Renal cortex interstitium (tissue), 11 donors: ENCODE measurements at regions not wholly inside any gene's neighbourhood (a gene's known extent, or its start where the extent isn't known, plus 50 kb on each side); places are given as distances from the start of the nearest gene placed in this dataset.
A peak's percentile ranks its signal among the peaks of the same experiment; 100 is the strongest.
"Not testable (repeated sequence)": the region's sequence is repeated elsewhere in the genome, so short reads cannot be mapped to it uniquely, and the experiment has no call there.

Source experiments
- DNase-seq, 11 donors: peaks; one replicate each; pipeline ENCODE4 v3.0.0-alpha.2; 2013; ENCODE audit warnings: low read depth in 9 of 11, low spot score in 4 of 11; ENCODE audit errors: extremely low read depth in 1 of 11

DNA sequence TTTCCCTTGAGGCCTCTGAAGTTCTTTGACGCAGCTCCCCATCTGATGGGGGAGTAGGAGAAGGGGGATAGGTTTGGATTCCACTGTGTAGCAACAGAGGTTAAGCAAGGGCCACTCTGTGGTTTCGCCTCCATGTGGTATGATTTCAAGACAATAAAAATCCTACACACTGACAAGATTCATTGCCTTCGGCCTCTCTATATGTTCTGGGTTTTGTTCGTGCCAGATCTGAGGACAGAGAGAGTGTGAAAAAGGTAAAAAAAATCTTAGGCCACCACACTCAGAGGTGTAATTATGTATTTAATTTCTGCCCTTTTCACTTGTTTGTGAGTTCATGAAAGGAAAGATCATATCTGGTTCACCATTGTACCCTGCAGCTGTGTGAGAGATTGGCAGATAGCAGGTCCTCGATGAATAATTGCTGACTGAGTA lies 715.2 kb upstream of the ZNF608 start:
- DNase-seq = no peak

DNA sequence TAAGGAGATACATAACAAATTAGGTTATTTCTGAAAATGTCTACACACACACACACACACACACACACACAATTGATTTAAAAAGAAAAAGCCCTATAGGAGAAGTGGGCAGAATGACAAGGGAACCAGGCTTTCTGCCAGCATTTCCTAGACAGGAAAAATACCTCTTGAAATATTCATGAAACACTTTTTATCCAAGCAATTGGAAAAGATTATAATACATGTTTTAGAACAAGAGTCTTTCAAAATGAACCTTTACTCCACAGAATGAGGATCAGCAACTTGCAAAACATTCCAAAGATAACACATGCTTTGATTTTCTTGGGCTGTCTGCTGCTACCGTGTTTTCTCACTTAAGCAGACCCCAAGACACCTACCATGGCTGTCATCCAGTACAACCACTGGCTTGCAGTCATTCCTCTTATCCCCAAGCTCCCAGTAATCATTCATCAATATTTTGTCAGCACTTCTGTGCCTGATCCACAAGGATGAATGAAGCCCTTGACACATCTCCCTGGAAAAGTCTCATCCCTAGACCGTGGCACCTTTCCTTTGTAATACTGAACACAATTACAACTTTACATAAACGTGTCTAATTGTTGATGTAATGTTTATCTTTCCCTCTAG lies 717.1 kb upstream of the ZNF608 start:
- no peak for DNase-seq

DNA sequence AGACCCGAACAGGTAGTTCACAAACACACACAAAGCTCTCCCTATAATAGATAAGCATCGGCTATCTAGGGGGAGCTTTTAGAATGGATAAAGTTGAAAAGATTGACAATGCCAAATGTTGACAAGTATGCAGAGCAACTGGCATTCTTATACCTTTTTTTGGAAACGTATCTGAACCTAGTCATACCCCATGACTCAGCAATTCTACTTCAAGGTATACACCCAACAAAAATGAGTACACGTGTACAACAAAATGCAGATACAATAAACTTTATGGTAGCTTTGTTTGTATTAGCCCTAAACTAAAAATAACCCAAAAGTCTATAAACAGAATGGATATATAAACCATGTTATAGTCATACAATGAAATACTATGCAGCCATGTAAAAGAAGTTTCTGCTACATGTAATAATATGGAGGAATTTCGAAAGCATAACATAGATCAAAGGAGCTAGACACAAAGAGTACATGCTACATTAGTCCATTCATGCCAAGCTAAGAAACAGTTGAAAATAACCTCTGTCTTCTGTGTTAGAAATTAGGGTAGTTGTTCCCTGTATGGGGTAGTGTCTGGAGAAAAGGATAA lies 718.5 kb upstream of the ZNF608 start:
- DNase-seq = no peak

DNA sequence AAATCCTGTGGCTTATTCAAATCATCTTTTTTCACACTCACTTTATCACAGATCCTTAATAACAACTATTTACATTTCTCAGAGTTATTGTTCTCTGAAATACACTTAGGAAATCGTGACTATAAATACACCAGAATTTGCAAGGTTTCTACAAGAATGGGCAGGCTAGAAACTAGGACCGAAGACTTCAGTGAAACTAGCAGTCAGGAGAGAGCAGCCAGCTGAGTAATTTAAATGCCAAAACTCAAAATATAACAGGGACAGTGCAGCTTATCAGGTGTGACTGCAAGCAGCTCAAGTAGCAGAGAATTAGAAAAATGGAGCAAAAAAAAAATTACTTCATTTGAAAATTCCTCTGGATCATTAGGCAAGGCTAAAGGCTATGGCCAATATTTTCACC lies 719.3 kb upstream of the ZNF608 start:
- no peak for DNase-seq

DNA sequence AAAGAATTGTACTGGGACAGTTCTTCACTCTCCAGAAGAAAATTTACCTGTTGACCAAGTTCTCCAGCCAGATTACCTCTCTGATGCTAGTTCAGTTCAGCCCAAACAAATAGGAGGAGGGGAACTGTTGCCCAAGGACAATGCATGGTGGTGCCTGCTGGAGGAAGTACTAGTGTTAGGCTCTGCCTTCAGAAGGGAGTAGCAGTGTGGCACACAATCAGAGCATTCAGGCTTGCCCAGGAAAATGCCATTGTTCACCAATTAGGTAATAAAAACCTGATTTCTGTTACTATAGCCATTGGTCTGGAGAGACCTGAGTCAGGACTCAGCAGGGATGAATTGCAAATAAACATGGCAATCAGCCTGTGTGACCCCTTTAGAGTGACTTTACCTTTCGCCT lies 720.8 kb upstream of the ZNF608 start:
- no peak for DNase-seq

DNA sequence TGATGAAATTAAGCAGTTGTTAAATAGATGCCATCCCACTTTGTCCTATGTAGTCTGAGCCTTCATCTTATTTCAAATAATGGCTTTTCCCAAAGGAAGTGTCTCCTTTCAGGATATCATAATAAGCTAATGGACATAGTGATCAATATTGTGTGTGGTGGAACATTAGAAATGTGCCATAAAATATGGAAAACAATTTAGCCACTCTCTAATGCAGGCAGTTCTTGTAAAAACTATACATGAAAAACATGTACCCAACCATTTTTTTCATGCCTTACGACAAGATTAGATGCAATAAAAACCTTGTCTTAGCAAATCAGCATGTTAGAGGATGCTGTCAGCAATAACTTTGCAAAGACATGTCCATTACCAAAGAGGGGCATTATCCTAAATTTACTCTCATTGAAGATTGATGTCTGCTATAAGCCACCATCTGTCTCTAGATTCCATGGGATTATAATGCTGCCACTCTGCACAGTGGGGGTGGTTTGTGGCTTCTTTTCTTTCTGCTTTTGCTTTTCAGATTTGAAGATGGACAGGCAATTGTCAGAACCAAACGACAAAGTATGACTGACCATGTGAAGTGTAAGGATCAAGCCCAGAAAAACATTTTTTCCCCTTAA lies 724.0 kb upstream of the ZNF608 start:
- DNase-seq = no peak

DNA sequence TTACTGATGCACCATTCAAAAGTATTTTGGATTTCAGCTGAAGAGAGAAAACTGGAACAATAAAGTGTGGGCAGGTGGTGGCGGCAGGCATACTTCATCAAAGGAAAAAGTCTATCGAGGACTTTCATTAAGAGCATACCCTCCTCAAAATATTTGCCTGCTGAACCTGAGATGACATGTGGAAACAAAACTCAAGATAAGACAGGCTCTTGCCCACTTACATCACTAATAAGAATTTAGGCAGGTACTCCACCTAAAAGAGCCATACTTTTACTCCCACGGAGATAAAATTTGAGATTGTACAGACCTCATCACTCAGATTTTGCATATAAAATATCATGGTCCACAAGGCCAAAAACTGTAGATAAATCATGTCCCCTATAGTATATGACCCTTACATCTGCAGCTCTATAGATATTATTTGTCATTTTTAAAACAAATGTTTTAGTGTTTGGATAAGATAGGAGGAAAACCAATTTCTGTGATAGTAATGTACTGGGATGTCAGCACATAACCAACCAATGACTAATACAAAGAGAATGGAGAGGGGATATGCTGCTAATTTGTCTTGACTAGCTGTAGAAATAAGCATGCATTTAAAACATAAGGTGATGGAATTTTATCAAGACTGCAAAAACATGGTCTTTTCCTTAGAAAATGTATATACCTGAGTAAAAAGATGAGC lies 730.6 kb upstream of the ZNF608 start:
- DNase-seq = no peak

DNA sequence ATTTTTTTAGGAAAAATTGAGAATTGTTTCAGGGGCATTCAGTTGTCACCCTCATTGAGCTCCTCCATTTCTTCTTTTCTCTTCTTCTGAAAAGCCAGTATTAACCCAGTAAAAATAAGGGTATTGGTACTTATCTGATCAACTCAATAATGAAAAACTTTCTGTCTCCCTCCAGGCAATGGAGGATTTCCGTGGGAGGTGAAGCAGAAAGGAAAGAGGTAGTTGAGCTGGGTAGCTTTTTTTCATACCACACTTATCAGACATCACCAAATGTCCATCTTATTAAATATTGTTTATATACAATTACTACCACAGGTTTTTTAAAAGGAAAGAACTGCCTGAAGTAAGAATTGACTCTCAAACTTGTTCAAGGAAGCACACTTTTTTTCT lies 731.1 kb upstream of the ZNF608 start:
- no peak for DNase-seq

DNA sequence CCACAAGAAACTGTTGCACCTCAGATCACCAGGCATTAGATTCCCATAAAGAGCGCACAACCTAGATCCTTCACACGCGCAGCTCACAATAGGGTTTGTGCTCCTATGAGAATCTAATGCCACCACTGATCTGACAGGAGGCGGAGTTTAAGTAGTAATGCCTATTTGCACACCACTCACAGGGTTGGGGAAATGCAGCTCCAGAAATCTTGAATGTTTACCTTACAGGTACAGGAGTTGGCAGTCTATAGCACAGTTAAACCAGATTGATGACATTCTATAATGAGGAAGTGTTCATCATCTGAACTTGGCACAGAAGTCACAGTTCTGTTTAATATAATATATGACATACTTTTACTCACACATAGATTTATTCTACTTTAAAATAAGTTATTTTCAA lies 732.2 kb upstream of the ZNF608 start:
- DNase-seq = no peak

DNA sequence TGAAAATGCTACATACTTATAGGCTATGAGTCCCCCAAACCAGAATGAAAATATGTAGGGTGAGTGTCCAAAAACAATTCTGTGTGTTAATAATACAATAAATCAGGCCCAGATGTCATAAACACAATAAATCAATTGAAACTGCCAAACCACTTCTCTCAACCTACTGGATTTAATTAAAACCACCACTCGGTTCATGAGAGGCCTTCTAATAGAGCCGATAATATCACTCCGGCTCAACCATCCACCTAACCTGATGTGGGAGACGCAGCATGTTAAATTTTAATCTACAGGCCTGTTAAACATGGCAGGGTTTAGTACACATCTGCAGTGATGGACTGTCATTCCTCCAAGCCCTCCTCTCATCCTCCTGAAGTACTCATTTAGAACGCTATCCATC lies 734.5 kb upstream of the ZNF608 start:
- no peak for DNase-seq

DNA sequence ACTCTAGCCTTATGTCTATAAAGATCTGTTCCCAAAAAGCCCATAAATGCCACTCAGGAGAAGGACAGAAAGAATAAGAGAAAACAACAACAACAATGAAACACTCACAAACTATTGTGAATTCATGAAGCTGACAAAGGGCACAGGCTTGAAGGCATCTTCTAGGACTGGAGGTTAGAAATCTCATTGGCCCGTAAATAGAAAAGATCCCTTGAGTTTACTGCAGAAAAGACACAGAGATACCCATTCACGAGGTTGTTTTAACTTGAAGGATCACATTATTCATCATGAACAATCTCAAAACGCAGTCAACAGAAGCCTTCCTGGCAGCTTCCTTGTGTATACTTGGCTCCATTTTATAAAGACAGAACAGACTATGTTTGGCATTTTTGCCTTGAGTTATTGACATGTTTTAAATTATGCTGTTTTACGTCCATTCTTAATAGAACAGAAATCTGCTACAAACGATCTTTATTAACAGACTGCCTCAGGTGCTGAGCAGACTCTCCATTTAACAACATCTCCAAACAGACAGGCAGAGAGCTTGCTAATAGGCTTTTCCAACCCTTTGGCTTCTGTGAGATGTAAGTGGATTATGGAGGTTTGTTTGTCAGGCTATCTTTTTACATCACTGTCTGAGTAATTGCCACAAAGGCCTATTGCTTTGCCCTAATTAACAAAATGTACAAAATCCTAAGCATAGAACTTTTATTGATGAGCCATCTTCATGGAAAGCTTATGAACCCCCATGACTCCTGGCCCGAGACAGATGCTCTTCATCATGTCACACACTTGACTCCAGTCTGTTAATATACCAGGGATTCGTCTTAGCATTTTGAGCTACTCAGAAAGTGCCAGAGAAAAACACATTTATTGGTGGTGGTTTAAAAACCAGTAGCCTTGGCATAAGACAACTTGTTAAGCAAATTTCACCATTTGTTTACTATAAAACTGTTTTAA lies 735.3 kb upstream of the ZNF608 start:
- no peak for DNase-seq

DNA sequence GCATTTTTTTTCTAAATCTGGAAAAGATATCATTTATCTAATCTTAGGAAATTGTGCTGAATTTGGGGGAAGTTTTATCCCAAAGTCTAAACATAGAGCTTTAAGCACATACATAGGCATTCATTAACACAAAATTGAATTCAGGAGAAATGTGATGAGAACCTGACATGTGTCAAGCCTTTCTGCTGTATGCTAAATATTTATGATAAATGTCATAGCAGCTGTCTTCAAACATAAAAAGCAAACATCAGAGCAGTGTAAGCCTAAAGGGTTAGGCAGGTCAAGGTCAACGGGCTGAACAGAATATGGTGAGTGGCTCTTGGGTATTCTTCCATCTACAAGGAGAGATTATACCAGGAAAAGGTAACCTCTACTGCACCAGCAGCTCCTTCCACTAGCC lies 737.2 kb upstream of the ZNF608 start:
- no peak for DNase-seq

DNA sequence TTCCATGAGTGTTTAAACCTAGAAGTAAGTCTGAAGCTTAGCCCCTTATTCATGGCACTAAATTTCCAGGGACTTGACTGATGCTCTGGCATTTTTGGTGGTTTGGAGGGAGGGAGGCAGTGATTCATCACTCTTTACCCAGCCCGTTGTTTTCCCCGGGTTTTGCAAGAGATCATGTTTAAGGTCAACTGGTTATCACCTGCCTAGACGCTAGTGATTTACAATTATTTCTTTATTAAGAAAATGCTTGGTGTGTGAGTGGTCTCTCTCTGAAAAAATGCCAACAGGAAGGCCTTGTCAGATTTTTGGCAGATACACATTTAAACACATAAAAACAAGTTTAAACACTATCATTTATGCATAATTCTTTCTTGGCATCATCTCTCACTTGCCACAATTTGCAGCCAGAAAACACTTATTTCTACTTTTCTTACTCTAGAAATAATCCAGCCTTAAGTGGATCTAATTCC lies 737.9 kb upstream of the ZNF608 start:
- peak in 6 of 11 donors; percentile 12 to 33 (median 19) for DNase-seq

DNA sequence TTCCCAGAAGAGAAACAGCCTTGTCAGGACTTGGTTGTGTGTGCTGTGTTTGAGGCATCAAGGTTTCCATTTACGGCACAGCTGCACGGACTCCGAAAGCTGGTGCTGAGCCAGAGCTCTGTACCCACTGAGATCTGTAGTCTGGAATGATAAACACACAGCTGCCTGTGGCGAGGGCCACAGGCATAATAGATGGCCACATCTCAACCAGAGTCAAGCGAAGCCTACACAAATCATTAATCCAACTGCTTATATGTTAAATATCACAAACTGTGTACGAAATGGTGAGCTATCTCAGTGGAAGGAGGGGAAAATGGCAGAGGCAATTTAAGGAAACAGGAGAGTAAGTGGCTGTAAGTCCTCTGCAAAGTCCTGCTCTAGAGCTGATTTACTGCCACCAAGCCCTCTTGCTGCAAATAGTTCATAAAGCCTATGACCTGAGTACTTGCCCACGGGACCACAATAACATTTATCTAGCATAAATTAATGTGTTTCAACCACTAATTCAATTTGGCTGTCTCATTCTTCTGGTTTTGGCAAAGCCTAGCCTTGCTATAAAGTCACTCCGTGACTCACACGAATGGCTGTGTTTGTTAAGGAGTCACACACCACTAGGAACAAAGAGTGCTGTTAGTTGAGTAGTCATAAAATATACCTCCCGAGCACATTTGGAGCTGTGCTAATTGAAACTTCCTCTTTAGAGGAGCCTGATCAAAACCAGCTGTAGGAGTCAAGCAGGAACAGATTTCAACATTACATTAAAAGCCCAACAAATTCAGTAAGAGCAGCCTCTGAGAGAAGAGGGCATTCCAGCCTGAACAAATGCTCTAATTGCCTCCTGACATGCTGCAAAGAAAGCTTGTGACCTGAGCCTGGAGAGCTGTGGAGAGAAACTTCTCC lies 738.6 kb upstream of the ZNF608 start:
- DNase-seq = peak; percentile 69 to 94 (median 87)

DNA sequence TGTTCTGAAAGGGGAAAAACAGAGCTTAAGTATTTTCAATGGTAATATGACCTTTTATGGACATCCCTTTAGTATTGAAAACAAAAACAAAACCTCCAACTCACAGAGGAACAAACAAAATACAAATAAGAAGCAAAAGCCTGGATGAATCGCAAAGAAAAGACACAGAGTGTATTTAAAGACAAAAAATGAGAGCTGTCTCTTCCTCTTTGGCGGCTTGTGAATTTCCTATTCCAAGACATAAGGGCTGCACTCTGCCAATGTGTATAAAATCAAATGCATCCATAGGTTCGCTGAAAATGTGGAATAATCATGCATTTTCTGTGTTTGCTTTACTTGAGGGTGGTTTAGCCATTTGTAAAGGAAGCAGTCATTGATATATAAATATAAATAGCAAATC lies 739.3 kb upstream of the ZNF608 start:
- DNase-seq = no peak

DNA sequence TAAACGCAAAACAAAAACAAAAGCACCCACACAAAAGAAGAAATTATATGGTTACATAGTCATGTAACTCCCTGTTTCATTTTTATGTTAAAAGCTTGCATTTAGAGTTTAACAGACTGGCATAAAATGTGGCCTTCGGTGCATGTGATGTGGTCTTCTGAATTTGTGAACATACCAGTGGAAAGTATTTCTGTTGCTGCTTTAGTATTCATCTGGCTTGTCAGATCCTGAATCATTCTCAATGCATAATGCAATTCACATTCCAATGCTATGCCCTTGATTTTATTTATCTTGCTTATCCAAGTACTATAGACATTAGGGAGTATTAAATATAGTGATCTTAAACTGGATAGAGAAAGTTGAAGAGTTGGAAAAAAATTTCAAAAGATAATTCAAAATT lies 740.2 kb upstream of the ZNF608 start:
- DNase-seq = no peak

DNA sequence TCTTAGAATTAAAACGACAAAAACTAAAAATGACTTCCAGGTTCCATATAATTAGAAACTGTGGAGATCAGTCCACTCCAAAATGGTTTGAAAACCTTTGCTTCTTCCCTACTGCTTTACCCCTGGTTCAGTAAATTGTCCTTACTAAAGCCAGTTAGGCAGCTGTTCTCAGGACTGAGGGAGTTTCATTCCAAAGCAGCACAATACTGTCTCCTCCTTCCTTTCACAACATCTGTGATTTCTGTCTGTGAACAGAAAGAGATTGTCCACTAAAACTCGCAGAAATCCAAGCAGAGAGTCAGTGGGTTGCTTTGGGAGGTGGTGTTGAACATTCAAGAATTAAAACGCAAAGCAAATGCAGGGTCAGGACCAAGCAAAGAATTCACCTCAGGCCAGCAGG lies 740.8 kb upstream of the ZNF608 start:
- no peak for DNase-seq

DNA sequence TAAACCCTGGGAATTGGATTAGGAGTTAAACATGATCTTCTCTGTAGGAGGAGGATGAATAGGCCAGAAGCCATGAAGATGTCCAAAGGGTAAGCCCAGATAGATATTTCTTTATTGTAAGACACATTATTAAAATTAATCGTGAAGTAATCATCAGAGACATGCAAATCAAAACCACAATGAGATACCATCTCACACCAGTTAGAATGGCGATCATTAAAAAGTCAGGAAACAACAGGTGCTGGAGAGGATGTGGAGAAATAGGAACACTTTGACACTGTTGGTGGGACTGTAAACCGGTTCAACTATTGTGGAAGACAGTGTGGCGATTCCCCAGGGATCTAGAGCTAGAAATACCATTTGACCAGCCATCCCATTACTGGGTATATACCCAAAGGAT lies 741.2 kb upstream of the ZNF608 start:
- DNase-seq = not testable (repeated sequence)
